ENCODE measurements at regions not wholly inside any gene's neighbourhood (a gene's known extent, or its start where the extent isn't known, plus 50 kb on each side); places are given as distances from the start of the nearest gene placed in this dataset.

GRCh38 chr10:22834471-22834870 is 93.4 kb upstream of the ARMC3 start:
- H3K36me3 ChIP-seq (ENCODE audit: control insufficient read depth in 4 of 4, insufficient read depth in 3 of 4, low read depth in 1 of 4, low read length in 3 of 4) = no peaks in the 10 kb centered on the region
- no peak overlapping the region for H3K27ac ChIP-seq (ENCODE audit: low read depth in 1 of 2, low read length in 2 of 2)
- no peaks in the 10 kb centered on the region for H3K27me3 ChIP-seq (ENCODE audit: control insufficient read depth in 4 of 4, insufficient read depth in 4 of 4, low read length in 3 of 4)
- 90% methylated on average over 3 of the region's 3 CpGs for WGBS
- H3K4me1 ChIP-seq (ENCODE audit: control insufficient read depth in 4 of 4, insufficient read depth in 4 of 4, low read length in 3 of 4) = no peaks in the 10 kb centered on the region
- DNase-seq (ENCODE audit: low spot score) = no peak
- no peaks in the 10 kb centered on the region for H3K9me3 ChIP-seq (ENCODE audit: control insufficient read depth in 4 of 4, low read length in 3 of 4)
- H3K4me3 ChIP-seq (ENCODE audit: low read depth in 1 of 3, low read length in 3 of 3) = no peak overlapping the region
- no peak overlapping the region for H3K9ac ChIP-seq (ENCODE audit: low read depth in 1 of 2, low read length in 2 of 2)
- TF ChIP-seq REST (IDR thresholded peaks at IDR 0.05) (no peak), HNF4A (conservative IDR thresholded peaks at IDR 0.05) (no peak), RAD21 (IDR thresholded peaks at IDR 0.05) (no peak), FOXA2 (IDR thresholded peaks at IDR 0.05) (no peak), GABPA (IDR thresholded peaks at IDR 0.05 in 1 of 2, conservative IDR thresholded peaks at IDR 0.05 in 1 of 2) (no peak)

- H3K4me1 ChIP-seq (ENCODE audit: control insufficient read depth in 4 of 4, insufficient read depth in 4 of 4, low read length in 3 of 4) = no peaks in the 10 kb centered on the region
- no peaks in the 10 kb centered on the region for H3K27me3 ChIP-seq (ENCODE audit: control insufficient read depth in 4 of 4, insufficient read depth in 4 of 4, low read length in 3 of 4)
- H3K9ac ChIP-seq (ENCODE audit: low read depth in 1 of 2, low read length in 2 of 2) = no peak overlapping the region
- no peak overlapping the region for H3K4me3 ChIP-seq (ENCODE audit: low read depth in 1 of 3, low read length in 3 of 3)
- no peaks in the 10 kb centered on the region for H3K9me3 ChIP-seq (ENCODE audit: control insufficient read depth in 4 of 4, low read length in 3 of 4)
- no peak for TF ChIP-seq YY1 (IDR thresholded peaks at IDR 0.05)
- no peak for TF ChIP-seq GABPA (IDR thresholded peaks at IDR 0.05 in 1 of 2, conservative IDR thresholded peaks at IDR 0.05 in 1 of 2)
- no peak for TF ChIP-seq TAF1 (conservative IDR thresholded peaks at IDR 0.05)
- TF ChIP-seq SP1 (IDR thresholded peaks at IDR 0.05) = no peak
- TF ChIP-seq REST (IDR thresholded peaks at IDR 0.05) = no peak
- TF ChIP-seq RXRA (IDR thresholded peaks at IDR 0.05) = no peak
- no peak for TF ChIP-seq NR2F2 (IDR thresholded peaks at IDR 0.05)
- no peak for TF ChIP-seq RAD21 (IDR thresholded peaks at IDR 0.05)
- 87% methylated on average over 1 of the region's 1 CpG for whole genome bisulfite sequencing
- H3K36me3 ChIP-seq (ENCODE audit: control insufficient read depth in 4 of 4, insufficient read depth in 3 of 4, low read depth in 1 of 4, low read length in 3 of 4) = no peaks in the 10 kb centered on the region
- DNase-seq (ENCODE audit: low spot score) = no peak
- no peak overlapping the region for H3K27ac ChIP-seq (ENCODE audit: low read depth in 1 of 2, low read length in 2 of 2)
Observed at GRCh38 chr10:22833781-22834180, 94.1 kb upstream of the ARMC3 start.

- Histone ChIP-seq H3K4me1 (ENCODE audit: control insufficient read depth in 4 of 4, insufficient read depth in 4 of 4, low read length in 3 of 4) (no peaks in the 10 kb centered on the region), H3K9me3 (ENCODE audit: control insufficient read depth in 4 of 4, low read length in 3 of 4) (no peaks in the 10 kb centered on the region), H3K27ac (ENCODE audit: low read depth in 1 of 2, low read length in 2 of 2) (no peak overlapping the region), H3K36me3 (ENCODE audit: control insufficient read depth in 4 of 4, insufficient read depth in 3 of 4, low read depth in 1 of 4, low read length in 3 of 4) (no peaks in the 10 kb centered on the region), H3K9ac (ENCODE audit: low read depth in 1 of 2, low read length in 2 of 2) (no peak overlapping the region), H3K4me3 (ENCODE audit: low read depth in 1 of 3, low read length in 3 of 3) (no peak overlapping the region), H3K27me3 (ENCODE audit: control insufficient read depth in 4 of 4, insufficient read depth in 4 of 4, low read length in 3 of 4) (no peaks in the 10 kb centered on the region)
- 92% methylated on average over 5 of the region's 5 CpGs for WGBS
- DNase-seq (ENCODE audit: low spot score) = no peak
- TF ChIP-seq NR2F2 (IDR thresholded peaks at IDR 0.05) (no peak), GABPA (IDR thresholded peaks at IDR 0.05 in 1 of 2, conservative IDR thresholded peaks at IDR 0.05 in 1 of 2) (no peak), CTCF (IDR thresholded peaks at IDR 0.05; ENCODE audit: low read depth, low read length, missing input control) (no peak), JUND (IDR thresholded peaks at IDR 0.05) (no peak), ATF3 (IDR thresholded peaks at IDR 0.05) (no peak), SP1 (IDR thresholded peaks at IDR 0.05) (no peak), HNF4A (conservative IDR thresholded peaks at IDR 0.05) (no peak), FOXA2 (IDR thresholded peaks at IDR 0.05) (no peak), FOXA1 (IDR thresholded peaks at IDR 0.05) (no peak), YY1 (IDR thresholded peaks at IDR 0.05) (no peak), EGR1 (IDR thresholded peaks at IDR 0.05; ENCODE audit: low read depth in 2 of 2) (no peak), ZBTB33 (IDR thresholded peaks at IDR 0.05) (no peak), HNF4G (IDR thresholded peaks at IDR 0.05) (no peak), RAD21 (IDR thresholded peaks at IDR 0.05) (no peak)
Observed at GRCh38 chr10:22833353-22833752, 94.5 kb upstream of the ARMC3 start.
